ENCODE measurements at regions not wholly inside any gene's neighbourhood (a gene's known extent, or its start where the extent isn't known, plus 50 kb on each side); places are given as distances from the start of the nearest gene placed in this dataset.
A peak's percentile ranks its signal among the peaks of the same experiment; 100 is the strongest.

DNA sequence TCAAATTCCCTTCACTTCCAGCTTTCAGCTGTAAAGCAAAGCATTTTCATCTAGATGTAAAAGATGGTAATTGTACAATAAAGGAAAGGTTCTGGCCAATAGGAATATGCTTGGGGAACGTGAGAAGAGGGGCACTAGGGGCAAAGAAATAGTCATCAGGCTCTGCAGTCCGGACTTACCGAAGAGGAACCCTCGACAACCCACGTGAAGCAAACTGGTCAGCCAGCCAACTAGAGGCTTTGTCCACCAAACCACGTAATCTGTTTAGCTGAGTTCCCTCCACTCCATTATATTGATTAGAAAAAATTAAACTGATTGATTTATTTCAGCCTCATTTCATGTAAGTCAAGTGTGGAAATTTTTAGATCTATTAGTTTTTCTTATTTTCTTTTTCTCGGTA lies 300.4 kb upstream of the FANCL start:
- H2AFZ ChIP-seq (ENCODE audit: low read depth, low read length): no peak overlapping the region

DNA sequence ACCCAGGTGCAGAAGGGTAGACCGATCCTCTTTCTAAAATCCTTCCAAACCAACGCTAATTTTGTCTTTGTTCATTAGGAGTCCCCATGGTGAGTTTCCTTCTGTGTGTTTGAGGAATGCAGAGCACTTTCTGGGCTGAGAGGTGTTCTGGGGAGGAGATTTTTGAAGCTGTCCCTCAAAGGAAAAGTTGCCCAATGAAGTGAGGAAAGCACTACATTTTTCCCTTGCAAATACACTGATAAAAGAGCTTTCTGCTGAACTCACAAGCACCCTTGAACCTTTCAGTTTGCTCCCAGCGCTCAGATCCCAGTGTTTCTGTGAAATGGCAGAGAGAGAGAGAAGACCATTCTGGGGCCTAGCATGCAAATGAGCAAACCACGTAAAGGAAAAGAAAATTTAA lies 299.6 kb upstream of the FANCL start:
- H3K9me3 ChIP-seq (ENCODE audit: insufficient read depth, low read length): no peaks in the 10 kb centered on the region
- H3K4me1 ChIP-seq (ENCODE audit: low read length): peaks cover 6% of the 10 kb centered on the region; the same call in 1 of the 2 replicates
- H3K9ac ChIP-seq (ENCODE audit: low read length): no peak overlapping the region
- no peaks in the 10 kb centered on the region for H4K20me1 ChIP-seq (ENCODE audit: insufficient read depth, low read length)
- H3K27me3 ChIP-seq (ENCODE audit: low read depth, low read length): peaks cover 7% of the 10 kb centered on the region
- 0 out of 2 replicates have a peak overlapping the region, but pooled peaks have one; percentile 18 for H2AFZ ChIP-seq (ENCODE audit: low read depth, low read length)
- H3K4me2 ChIP-seq (ENCODE audit: low read length): peak overlapping the region; percentile 34; the same call in 1 of the 2 replicates
- H3K4me3 ChIP-seq (ENCODE audit: low read length): no peak overlapping the region
- no peaks in the 10 kb centered on the region for H3K79me2 ChIP-seq (ENCODE audit: low read length)
- H3K27ac ChIP-seq (ENCODE audit: low read length): no peak overlapping the region
- TF ChIP-seq, protein P1, sequence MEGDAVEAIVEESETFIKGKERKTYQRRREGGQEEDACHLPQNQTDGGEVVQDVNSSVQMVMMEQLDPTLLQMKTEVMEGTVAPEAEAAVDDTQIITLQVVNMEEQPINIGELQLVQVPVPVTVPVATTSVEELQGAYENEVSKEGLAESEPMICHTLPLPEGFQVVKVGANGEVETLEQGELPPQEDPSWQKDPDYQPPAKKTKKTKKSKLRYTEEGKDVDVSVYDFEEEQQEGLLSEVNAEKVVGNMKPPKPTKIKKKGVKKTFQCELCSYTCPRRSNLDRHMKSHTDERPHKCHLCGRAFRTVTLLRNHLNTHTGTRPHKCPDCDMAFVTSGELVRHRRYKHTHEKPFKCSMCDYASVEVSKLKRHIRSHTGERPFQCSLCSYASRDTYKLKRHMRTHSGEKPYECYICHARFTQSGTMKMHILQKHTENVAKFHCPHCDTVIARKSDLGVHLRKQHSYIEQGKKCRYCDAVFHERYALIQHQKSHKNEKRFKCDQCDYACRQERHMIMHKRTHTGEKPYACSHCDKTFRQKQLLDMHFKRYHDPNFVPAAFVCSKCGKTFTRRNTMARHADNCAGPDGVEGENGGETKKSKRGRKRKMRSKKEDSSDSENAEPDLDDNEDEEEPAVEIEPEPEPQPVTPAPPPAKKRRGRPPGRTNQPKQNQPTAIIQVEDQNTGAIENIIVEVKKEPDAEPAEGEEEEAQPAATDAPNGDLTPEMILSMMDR (IDR thresholded peaks at IDR 0.05; ENCODE audit: low read depth, low read length): no peak
- no peak for TF ChIP-seq EZH2phosphoT487 (IDR thresholded peaks at IDR 0.05; ENCODE audit: low read depth)
- no peaks in the 10 kb centered on the region for H3K36me3 ChIP-seq (replicated peaks; ENCODE audit: low read depth, low read length)

More for the DNA sequence above, 300.4 kb upstream of the FANCL start:
- Histone ChIP-seq H3K27ac (ENCODE audit: low read length) (no peak overlapping the region), H4K20me1 (ENCODE audit: insufficient read depth, low read length) (no peaks in the 10 kb centered on the region), H3K4me2 (ENCODE audit: low read length) (no peak overlapping the region), H3K36me3 (replicated peaks; ENCODE audit: low read depth, low read length) (no peaks in the 10 kb centered on the region), H3K9me3 (ENCODE audit: insufficient read depth, low read length) (no peaks in the 10 kb centered on the region), H3K27me3 (ENCODE audit: low read depth, low read length) (peaks cover 7% of the 10 kb centered on the region), H3K79me2 (ENCODE audit: low read length) (no peaks in the 10 kb centered on the region), H3K9ac (ENCODE audit: low read length) (no peak overlapping the region), H3K4me3 (ENCODE audit: low read length) (no peak overlapping the region), H3K4me1 (ENCODE audit: low read length) (peaks cover 6% of the 10 kb centered on the region; the same call in 1 of the 2 replicates)
- TF ChIP-seq EZH2phosphoT487 (IDR thresholded peaks at IDR 0.05; ENCODE audit: low read depth): no peak
- TF ChIP-seq, protein P1 (IDR thresholded peaks at IDR 0.05; ENCODE audit: low read depth, low read length): no peak

DNA sequence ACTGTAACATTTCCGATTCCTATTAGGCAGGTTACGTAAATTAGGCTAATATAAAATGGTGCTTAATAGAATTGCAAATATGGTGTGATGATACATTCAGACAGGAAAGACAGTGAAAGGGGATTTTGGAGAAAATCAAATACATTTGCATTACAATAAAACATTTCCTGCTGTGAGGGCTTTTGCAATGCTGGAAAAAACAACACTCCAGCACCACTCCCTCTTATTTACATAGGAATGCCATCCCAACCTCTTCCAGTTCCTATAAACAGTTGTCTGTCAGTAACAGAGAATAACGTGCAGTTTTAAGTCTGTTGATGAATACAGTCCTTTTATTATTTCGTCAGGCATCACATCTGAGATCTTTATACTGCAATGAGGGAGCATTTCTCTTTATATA lies 298.8 kb upstream of the FANCL start:
- Histone ChIP-seq H3K27ac (ENCODE audit: low read length) (no peak overlapping the region), H4K20me1 (ENCODE audit: insufficient read depth, low read length) (no peaks in the 10 kb centered on the region), H3K9ac (ENCODE audit: low read length) (no peak overlapping the region), H3K4me3 (ENCODE audit: low read length) (no peak overlapping the region), H3K9me3 (ENCODE audit: insufficient read depth, low read length) (no peaks in the 10 kb centered on the region), H3K4me2 (ENCODE audit: low read length) (0 out of 2 replicates have a peak overlapping the region, but pooled peaks have one; percentile 4), H2AFZ (ENCODE audit: low read depth, low read length) (no peak overlapping the region), H3K79me2 (ENCODE audit: low read length) (no peaks in the 10 kb centered on the region), H3K4me1 (ENCODE audit: low read length) (peaks cover 6% of the 10 kb centered on the region; the same call in 1 of the 2 replicates), H3K27me3 (ENCODE audit: low read depth, low read length) (peaks cover 7% of the 10 kb centered on the region), H3K36me3 (replicated peaks; ENCODE audit: low read depth, low read length) (no peaks in the 10 kb centered on the region)
- TF ChIP-seq, protein P1 (IDR thresholded peaks at IDR 0.05; ENCODE audit: low read depth, low read length): no peak
- no peak for TF ChIP-seq EZH2phosphoT487 (IDR thresholded peaks at IDR 0.05; ENCODE audit: low read depth)

- peaks cover 7% of the 10 kb centered on the region for H3K27me3 ChIP-seq (ENCODE audit: low read depth, low read length)
- no peaks in the 10 kb centered on the region for H4K20me1 ChIP-seq (ENCODE audit: insufficient read depth, low read length)
- H3K36me3 ChIP-seq (replicated peaks; ENCODE audit: low read depth, low read length): no peaks in the 10 kb centered on the region
- no peaks in the 10 kb centered on the region for H3K9me3 ChIP-seq (ENCODE audit: insufficient read depth, low read length)
- no peaks in the 10 kb centered on the region for H3K79me2 ChIP-seq (ENCODE audit: low read length)
- no peak overlapping the region for H3K4me3 ChIP-seq (ENCODE audit: low read length)
- no peak overlapping the region for H3K4me2 ChIP-seq (ENCODE audit: low read length)
- TF ChIP-seq EZH2phosphoT487 (IDR thresholded peaks at IDR 0.05; ENCODE audit: low read depth): no peak
- TF ChIP-seq, protein P1 (IDR thresholded peaks at IDR 0.05; ENCODE audit: low read depth, low read length): no peak
- no peak overlapping the region for H2AFZ ChIP-seq (ENCODE audit: low read depth, low read length)
- peaks cover 6% of the 10 kb centered on the region; the same call in 1 of the 2 replicates for H3K4me1 ChIP-seq (ENCODE audit: low read length)
- no peak overlapping the region for H3K27ac ChIP-seq (ENCODE audit: low read length)
- H3K9ac ChIP-seq (ENCODE audit: low read length): no peak overlapping the region
Observed at GRCh38 chr2:58535990-58536389, 294.9 kb upstream of the FANCL start.

Data from OCI-LY3 (cell line).